CD4-positive, alpha-beta T cell (primary cell): ENCODE measurements at regions not wholly inside any gene's neighbourhood (a gene's known extent, or its start where the extent isn't known, plus 50 kb on each side); places are given as distances from the start of the nearest gene placed in this dataset.

Experiments used
- ATAC-seq: fragments of 200-7000 bp; cut with Tn5 transposase; one replicate; pipeline ENCODE4 v1.10.0; 2022; ENCODE audit warnings: mild to moderate bottlenecking; ENCODE audit not compliant: poor library complexity
- CTCF ChIA-PET: fragments of 350-600 bp; sonication (Branson Sonifier 250); formaldehyde crosslinking; loops from one replicate; lab custom pipeline; 2021; ENCODE audit warnings: antibody characterized with exemption, inconsistent platforms; lab: Charles Lee
- POLR2A ChIA-PET: fragments of 350-600 bp; sonication (Branson Sonifier 250); formaldehyde crosslinking; loops from one replicate; lab custom pipeline; 2021; ENCODE audit warnings: antibody characterized with exemption, inconsistent platforms; lab: Charles Lee
- DNase-seq, 14 experiments: peaks; one replicate each; pipeline ENCODE4 v3.0.0-alpha.2; 2013 to 2020; ENCODE audit warnings: mixed read lengths in 2 of 14
- H3K27ac ChIP-seq, 2 donors: one replicate each; pipeline versions ENCODE4 v1.5.1 to v1.7.0; 2013; ENCODE audit warnings: low read length in 2 of 2, low read depth in 1 of 2, mild to moderate bottlenecking in 1 of 2
- H3K27me3 ChIP-seq, 2 experiments: 1 replicate in 1 of 2; 2 replicates in 1 of 2; pipeline versions ENCODE4 v1.6.1 to v1.7.0; 2013; ENCODE audit warnings: low read length in 2 of 2, control low read depth in 1 of 2, mild to moderate bottlenecking in 1 of 2, moderate library complexity in 1 of 2; ENCODE audit not compliant: insufficient read depth in 2 of 2, control insufficient read depth in 1 of 2
- H3K36me3 ChIP-seq: one replicate; pipeline ENCODE4 v1.6.1; 2013; ENCODE audit warnings: low read length, control low read depth; ENCODE audit not compliant: insufficient read depth
- H3K4me1 ChIP-seq: one replicate; pipeline ENCODE4 v1.6.1; 2013; ENCODE audit warnings: low read length, control low read depth; ENCODE audit not compliant: insufficient read depth
- H3K4me3 ChIP-seq: one replicate; pipeline ENCODE4 v1.5.1; 2013; ENCODE audit warnings: mild to moderate bottlenecking, low read length, moderate library complexity
- H3K9me3 ChIP-seq, 2 experiments: 1 replicate in 1 of 2; 2 replicates in 1 of 2; pipeline versions ENCODE4 v1.6.1 to v1.7.0; 2013; ENCODE audit warnings: low read length in 2 of 2, mild to moderate bottlenecking in 2 of 2, control low read depth in 1 of 2, moderate library complexity in 1 of 2; ENCODE audit not compliant: control insufficient read depth in 1 of 2, insufficient read depth in 1 of 2
- H3K27ac Mint-ChIP-seq: one replicate; pipeline ENCODE4 v1.8.0; 2020; ENCODE audit warnings: mixed read lengths
- H3K27me3 Mint-ChIP-seq: one replicate; pipeline ENCODE4 v1.8.0; 2021; ENCODE audit warnings: mixed read lengths
- H3K36me3 Mint-ChIP-seq: one replicate; pipeline ENCODE4 v1.8.0; 2021; ENCODE audit warnings: low read depth, mixed read lengths
- H3K4me1 Mint-ChIP-seq: one replicate; pipeline ENCODE4 v1.8.0; 2021; ENCODE audit warnings: low read depth, mixed read lengths
- H3K4me3 Mint-ChIP-seq: one replicate; pipeline ENCODE4 v1.8.0; 2020; ENCODE audit warnings: mild to moderate bottlenecking, mixed read lengths
- H3K9me3 Mint-ChIP-seq: one replicate; pipeline ENCODE4 v1.8.0; 2020; ENCODE audit warnings: mixed read lengths
- intact Hi-C, 2 experiments: fragments of 100-400 bp; cut with DNase I in 1 of 2; cut with micrococcal nuclease in 1 of 2; formaldehyde crosslinking; loops; one replicate each; pipeline versions ENCODE4 v1.15.1 to v1.9.0; 2023 to 2025; cut with DNase I, micrococcal nuclease
- TF ChIP-seq, protein P1 (sequence below): fragments of 200-600 bp; IDR thresholded peaks from one replicate; pipeline ENCODE4 v1.8.0; 2022; ENCODE audit warnings: antibody characterized with exemption, mild to moderate bottlenecking

DNA sequence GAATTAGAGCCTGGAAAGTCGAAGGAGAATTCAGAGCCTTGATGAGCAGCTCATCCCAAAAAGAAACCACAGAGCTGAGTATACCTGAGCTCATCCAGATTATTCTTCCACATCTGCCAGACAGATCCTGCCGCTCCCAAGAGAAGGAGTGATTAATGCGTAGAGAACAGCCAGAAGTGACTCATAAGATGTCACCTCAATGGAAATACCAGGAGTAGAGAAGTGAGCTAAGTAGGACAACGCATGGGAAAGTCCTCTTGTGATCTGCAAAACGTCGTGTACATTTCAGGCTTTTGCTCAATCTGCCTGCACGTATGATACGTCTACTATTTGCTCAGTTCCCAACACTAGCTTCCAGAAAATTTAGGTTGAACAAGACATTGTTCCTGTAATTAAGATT lies 230.5 kb upstream of the AUTS2 start:
- H3K9me3 ChIP-seq, result peaks cover 0 to 15% of the 10 kb centered on the region in 2 experiments
- H3K4me1 Mint-ChIP-seq, result no peaks in the 10 kb centered on the region
- CTCF ChIA-PET, result no interaction called here
- H3K27ac Mint-ChIP-seq, result no peak overlapping the region
- H3K4me3 Mint-ChIP-seq, result no peak overlapping the region
- POLR2A ChIA-PET, result no interaction called here
- TF ChIP-seq, protein P1, sequence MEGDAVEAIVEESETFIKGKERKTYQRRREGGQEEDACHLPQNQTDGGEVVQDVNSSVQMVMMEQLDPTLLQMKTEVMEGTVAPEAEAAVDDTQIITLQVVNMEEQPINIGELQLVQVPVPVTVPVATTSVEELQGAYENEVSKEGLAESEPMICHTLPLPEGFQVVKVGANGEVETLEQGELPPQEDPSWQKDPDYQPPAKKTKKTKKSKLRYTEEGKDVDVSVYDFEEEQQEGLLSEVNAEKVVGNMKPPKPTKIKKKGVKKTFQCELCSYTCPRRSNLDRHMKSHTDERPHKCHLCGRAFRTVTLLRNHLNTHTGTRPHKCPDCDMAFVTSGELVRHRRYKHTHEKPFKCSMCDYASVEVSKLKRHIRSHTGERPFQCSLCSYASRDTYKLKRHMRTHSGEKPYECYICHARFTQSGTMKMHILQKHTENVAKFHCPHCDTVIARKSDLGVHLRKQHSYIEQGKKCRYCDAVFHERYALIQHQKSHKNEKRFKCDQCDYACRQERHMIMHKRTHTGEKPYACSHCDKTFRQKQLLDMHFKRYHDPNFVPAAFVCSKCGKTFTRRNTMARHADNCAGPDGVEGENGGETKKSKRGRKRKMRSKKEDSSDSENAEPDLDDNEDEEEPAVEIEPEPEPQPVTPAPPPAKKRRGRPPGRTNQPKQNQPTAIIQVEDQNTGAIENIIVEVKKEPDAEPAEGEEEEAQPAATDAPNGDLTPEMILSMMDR, result no peak
- intact Hi-C loops, result no loop called here
- no peaks in the 10 kb centered on the region for H3K27me3 ChIP-seq
- DNase-seq (no peak), ATAC-seq (no peak)
- no peaks in the 10 kb centered on the region for H3K36me3 Mint-ChIP-seq
- no peaks in the 10 kb centered on the region for H3K27me3 Mint-ChIP-seq
- H3K9me3 Mint-ChIP-seq, result no peaks in the 10 kb centered on the region
- no peak overlapping the region for H3K27ac ChIP-seq
- H3K4me1 ChIP-seq, result no peaks in the 10 kb centered on the region
- no peak overlapping the region for H3K4me3 ChIP-seq
- H3K36me3 ChIP-seq, result no peaks in the 10 kb centered on the region

DNA sequence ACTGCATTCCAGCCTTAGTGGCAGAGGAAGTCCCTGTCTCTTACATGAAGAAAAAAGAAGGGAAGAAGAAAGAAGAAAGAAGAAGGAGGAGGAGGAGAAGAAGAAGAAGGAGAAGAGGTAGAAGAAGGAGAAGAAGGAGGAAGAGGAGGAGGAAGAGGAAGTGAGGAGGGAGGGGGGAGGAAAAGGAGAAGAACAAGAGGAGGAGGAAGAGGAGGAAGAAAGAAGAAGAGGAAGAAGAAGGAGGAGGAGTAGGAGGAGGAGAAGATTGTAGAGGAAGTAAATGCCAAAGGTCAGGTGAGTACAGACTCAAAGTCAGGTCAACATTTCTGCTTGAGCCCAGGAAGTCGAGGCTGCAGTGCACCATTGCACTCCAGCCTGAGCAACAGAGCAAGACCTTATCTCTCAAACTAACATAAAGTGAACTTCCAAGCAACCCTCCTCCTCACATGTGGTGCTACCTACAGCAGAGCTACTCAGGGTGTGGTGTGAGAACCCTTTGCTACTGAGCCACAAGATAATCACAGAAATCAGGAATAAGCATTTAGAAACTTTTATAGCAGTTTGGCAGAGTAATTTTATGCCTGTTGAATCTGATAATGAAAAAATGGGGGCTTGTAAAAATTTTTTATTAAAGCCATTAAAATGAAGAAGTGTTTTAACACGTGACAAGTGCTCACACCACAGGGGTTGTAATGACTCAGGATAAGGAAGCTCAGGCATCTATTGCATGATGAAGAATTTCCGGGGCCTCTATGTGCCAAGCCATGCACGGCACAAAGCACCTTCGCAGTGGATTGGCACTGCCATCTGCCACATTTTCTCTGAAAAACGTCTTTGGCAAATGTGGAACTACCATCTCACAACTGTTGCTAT lies 224.9 kb upstream of the AUTS2 start:
- Mint-ChIP-seq H3K27me3 (no peaks in the 10 kb centered on the region), H3K4me3 (no peak overlapping the region), H3K36me3 (no peaks in the 10 kb centered on the region), H3K27ac (no peak overlapping the region), H3K9me3 (no peaks in the 10 kb centered on the region), H3K4me1 (no peaks in the 10 kb centered on the region)
- intact Hi-C loops, result no loop called here
- no peak for ATAC-seq
- CTCF ChIA-PET, result no interaction called here
- Histone ChIP-seq H3K9me3 (peaks cover 0 to 11% of the 10 kb centered on the region in 2 experiments), H3K36me3 (no peaks in the 10 kb centered on the region), H3K4me1 (no peaks in the 10 kb centered on the region), H3K4me3 (no peak overlapping the region), H3K27ac (no peak overlapping the region), H3K27me3 (no peaks in the 10 kb centered on the region)
- DNase-seq, result peak in 1 of 14 experiments; percentile 11
- POLR2A ChIA-PET, result no interaction called here
- TF ChIP-seq, protein P1, result no peak

DNA sequence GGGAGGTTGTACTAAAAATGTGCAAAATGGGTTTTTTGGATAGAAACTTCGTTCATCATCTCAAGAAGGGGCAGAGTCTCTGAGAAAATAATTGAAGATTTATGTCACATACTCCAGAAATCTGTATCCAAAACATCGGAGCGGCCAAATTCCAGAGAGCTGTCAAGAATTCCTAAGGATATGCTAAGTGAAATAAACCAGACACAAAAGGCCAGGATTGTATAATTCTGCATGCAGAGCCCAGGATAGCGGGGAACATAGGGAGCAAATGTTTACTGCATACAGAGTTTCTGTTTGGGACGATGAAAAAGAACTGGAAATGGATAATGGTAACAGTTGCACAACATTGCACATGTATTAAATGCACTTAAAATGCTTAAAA lies 224.2 kb upstream of the AUTS2 start:
- DNase-seq (no peak), ATAC-seq (no peak)
- peaks cover 0 to 7% of the 10 kb centered on the region in 2 experiments for H3K9me3 ChIP-seq
- CTCF ChIA-PET, result no interaction called here
- no peak overlapping the region for H3K27ac Mint-ChIP-seq
- H3K4me3 ChIP-seq, result no peak overlapping the region
- POLR2A ChIA-PET, result no interaction called here
- no peak overlapping the region for H3K4me3 Mint-ChIP-seq
- H3K36me3 Mint-ChIP-seq, result no peaks in the 10 kb centered on the region
- H3K27me3 Mint-ChIP-seq, result no peaks in the 10 kb centered on the region
- intact Hi-C loops, result no loop called here
- TF ChIP-seq, protein P1, result no peak
- no peaks in the 10 kb centered on the region for H3K4me1 Mint-ChIP-seq
- no peaks in the 10 kb centered on the region for H3K9me3 Mint-ChIP-seq
- no peaks in the 10 kb centered on the region for H3K4me1 ChIP-seq
- no peak overlapping the region for H3K27ac ChIP-seq
- H3K27me3 ChIP-seq, result no peaks in the 10 kb centered on the region
- no peaks in the 10 kb centered on the region for H3K36me3 ChIP-seq
